ENCODE measurements at regions not wholly inside any gene's neighbourhood (a gene's known extent, or its start where the extent isn't known, plus 50 kb on each side); places are given as distances from the start of the nearest gene placed in this dataset.

DNA sequence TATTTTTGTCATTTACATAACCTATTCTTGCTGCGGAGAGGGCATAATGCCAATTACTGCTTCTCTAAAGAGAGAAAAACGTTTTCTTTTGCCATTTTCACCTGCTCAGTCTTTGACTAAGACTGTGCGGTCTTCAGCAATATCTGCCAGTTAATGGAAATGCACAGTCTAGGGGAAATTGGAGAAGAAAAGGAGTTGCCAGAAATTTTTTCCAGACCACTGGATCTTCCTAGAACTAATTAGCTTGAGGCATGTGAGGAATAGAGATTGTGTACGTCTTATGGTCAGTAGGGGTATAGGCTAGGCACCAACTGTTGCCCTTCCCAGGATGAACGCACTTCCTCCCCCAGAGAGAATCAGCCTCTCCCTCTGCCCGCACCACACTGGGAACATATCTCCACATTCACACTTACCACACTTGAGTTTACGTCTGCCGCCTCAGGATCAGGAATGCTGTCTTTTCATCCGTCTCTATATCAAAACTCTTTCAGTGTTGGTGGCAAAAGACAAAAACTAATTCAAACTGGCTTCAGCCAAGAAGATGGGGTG, 67.9 kb upstream of the E2F3 start (continued):
- TF ChIP-seq, protein P1, sequence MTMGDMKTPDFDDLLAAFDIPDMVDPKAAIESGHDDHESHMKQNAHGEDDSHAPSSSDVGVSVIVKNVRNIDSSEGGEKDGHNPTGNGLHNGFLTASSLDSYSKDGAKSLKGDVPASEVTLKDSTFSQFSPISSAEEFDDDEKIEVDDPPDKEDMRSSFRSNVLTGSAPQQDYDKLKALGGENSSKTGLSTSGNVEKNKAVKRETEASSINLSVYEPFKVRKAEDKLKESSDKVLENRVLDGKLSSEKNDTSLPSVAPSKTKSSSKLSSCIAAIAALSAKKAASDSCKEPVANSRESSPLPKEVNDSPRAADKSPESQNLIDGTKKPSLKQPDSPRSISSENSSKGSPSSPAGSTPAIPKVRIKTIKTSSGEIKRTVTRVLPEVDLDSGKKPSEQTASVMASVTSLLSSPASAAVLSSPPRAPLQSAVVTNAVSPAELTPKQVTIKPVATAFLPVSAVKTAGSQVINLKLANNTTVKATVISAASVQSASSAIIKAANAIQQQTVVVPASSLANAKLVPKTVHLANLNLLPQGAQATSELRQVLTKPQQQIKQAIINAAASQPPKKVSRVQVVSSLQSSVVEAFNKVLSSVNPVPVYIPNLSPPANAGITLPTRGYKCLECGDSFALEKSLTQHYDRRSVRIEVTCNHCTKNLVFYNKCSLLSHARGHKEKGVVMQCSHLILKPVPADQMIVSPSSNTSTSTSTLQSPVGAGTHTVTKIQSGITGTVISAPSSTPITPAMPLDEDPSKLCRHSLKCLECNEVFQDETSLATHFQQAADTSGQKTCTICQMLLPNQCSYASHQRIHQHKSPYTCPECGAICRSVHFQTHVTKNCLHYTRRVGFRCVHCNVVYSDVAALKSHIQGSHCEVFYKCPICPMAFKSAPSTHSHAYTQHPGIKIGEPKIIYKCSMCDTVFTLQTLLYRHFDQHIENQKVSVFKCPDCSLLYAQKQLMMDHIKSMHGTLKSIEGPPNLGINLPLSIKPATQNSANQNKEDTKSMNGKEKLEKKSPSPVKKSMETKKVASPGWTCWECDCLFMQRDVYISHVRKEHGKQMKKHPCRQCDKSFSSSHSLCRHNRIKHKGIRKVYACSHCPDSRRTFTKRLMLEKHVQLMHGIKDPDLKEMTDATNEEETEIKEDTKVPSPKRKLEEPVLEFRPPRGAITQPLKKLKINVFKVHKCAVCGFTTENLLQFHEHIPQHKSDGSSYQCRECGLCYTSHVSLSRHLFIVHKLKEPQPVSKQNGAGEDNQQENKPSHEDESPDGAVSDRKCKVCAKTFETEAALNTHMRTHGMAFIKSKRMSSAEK (CRISPR knock-in tag; IDR thresholded peaks at IDR 0.05; ENCODE audit: borderline replicate concordance), result no peak
- no peak for TF ChIP-seq MYBL2 (CRISPR knock-in tag; IDR thresholded peaks at IDR 0.05)
- no peak for TF ChIP-seq RORB (CRISPR knock-in tag; IDR thresholded peaks at IDR 0.05)
- no peak for TF ChIP-seq TP53 (CRISPR knock-in tag; IDR thresholded peaks at IDR 0.05)
- TF ChIP-seq GTF2I (CRISPR knock-in tag; conservative IDR thresholded peaks at IDR 0.05), result no peak

GRCh38 chr6:20334334-20334733, 67.3 kb upstream of the E2F3 start:
- POLR2A ChIA-PET, result no interaction called here
- CTCF ChIA-PET, result no interaction called here
- DNase-seq (ENCODE audit: low spot score) (peak; percentile 21), ATAC-seq (peak; percentile 95)
- no peaks in the 10 kb centered on the region; the same call in 1 of the 2 replicates for H3K27me3 Mint-ChIP-seq (ENCODE audit: low read depth)
- H3K4me1 Mint-ChIP-seq, result peaks cover under 1% of the 10 kb centered on the region
- no peak overlapping the region for H3K27ac Mint-ChIP-seq
- H3K9me3 Mint-ChIP-seq, result no peaks in the 10 kb centered on the region
- TF ChIP-seq, protein P2, sequence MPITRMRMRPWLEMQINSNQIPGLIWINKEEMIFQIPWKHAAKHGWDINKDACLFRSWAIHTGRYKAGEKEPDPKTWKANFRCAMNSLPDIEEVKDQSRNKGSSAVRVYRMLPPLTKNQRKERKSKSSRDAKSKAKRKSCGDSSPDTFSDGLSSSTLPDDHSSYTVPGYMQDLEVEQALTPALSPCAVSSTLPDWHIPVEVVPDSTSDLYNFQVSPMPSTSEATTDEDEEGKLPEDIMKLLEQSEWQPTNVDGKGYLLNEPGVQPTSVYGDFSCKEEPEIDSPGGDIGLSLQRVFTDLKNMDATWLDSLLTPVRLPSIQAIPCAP (CRISPR knock-in tag; IDR thresholded peaks at IDR 0.05), result no peak
- TF ChIP-seq KAT7 (CRISPR knock-in tag; IDR thresholded peaks at IDR 0.05; ENCODE audit: borderline replicate concordance) (no peak), ATF1 (CRISPR knock-in tag; IDR thresholded peaks at IDR 0.05) (no peak), SP1 (CRISPR knock-in tag; conservative IDR thresholded peaks at IDR 0.05) (no peak), USF2 (CRISPR knock-in tag; IDR thresholded peaks at IDR 0.05) (peak; percentile 66), ZNF263 (CRISPR knock-in tag; IDR thresholded peaks at IDR 0.05; ENCODE audit: low read depth) (no peak), PREB (CRISPR knock-in tag; IDR thresholded peaks at IDR 0.05; ENCODE audit: borderline replicate concordance) (no peak)
- H3K36me3 Mint-ChIP-seq, result no peaks in the 10 kb centered on the region
- no peak overlapping the region for H3K4me3 Mint-ChIP-seq

- POLR2A ChIA-PET, result no interaction called here
- TF ChIP-seq, protein P3, sequence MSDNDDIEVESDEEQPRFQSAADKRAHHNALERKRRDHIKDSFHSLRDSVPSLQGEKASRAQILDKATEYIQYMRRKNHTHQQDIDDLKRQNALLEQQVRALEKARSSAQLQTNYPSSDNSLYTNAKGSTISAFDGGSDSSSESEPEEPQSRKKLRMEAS (CRISPR knock-in tag; IDR thresholded peaks at IDR 0.05), result no peak
- TF ChIP-seq ZNF425 (CRISPR knock-in tag; conservative IDR thresholded peaks at IDR 0.05), result no peak
- TF ChIP-seq ETV6 (CRISPR knock-in tag; IDR thresholded peaks at IDR 0.05), result no peak
- no peak for TF ChIP-seq GTF2I (CRISPR knock-in tag; conservative IDR thresholded peaks at IDR 0.05)
- TF ChIP-seq NFYB (CRISPR knock-in tag; conservative IDR thresholded peaks at IDR 0.05; ENCODE audit: low read depth), result no peak
- no peak for TF ChIP-seq SMAD3 (CRISPR knock-in tag; IDR thresholded peaks at IDR 0.05; ENCODE audit: borderline replicate concordance)
- TF ChIP-seq PREB (CRISPR knock-in tag; IDR thresholded peaks at IDR 0.05; ENCODE audit: borderline replicate concordance), result no peak
- TF ChIP-seq KAT7 (CRISPR knock-in tag; IDR thresholded peaks at IDR 0.05; ENCODE audit: borderline replicate concordance), result no peak
- no peak for TF ChIP-seq MXD4 (CRISPR knock-in tag; IDR thresholded peaks at IDR 0.05; ENCODE audit: borderline replicate concordance)
- no peak for TF ChIP-seq JAZF1 (CRISPR knock-in tag; IDR thresholded peaks at IDR 0.05)
- no peak for TF ChIP-seq ZNF671 (CRISPR knock-in tag; IDR thresholded peaks at IDR 0.05)
- TF ChIP-seq ZNF263 (CRISPR knock-in tag; IDR thresholded peaks at IDR 0.05; ENCODE audit: low read depth), result no peak
- Mint-ChIP-seq H3K4me1 (no peaks in the 10 kb centered on the region), H3K36me3 (no peaks in the 10 kb centered on the region), H3K4me3 (no peak overlapping the region), H3K9me3 (peaks cover 4% of the 10 kb centered on the region; the same call in 1 of the 2 replicates), H3K27me3 (ENCODE audit: low read depth) (no peaks in the 10 kb centered on the region; the same call in 1 of the 2 replicates), H3K27ac (no peak overlapping the region)
- CTCF ChIA-PET, result no interaction called here
- ATAC-seq (no peak), DNase-seq (ENCODE audit: low spot score) (no peak)
These were observed 66.7 kb upstream of the E2F3 start for GRCh38 chr6:20334962-20335361.

Measured in WTC11 (cell line).